Transverse colon (tissue), 4 donors: ENCODE measurements at regions not wholly inside any gene's neighbourhood (a gene's known extent, or its start where the extent isn't known, plus 50 kb on each side); places are given as distances from the start of the nearest gene placed in this dataset.

Experiments used
- DNase-seq: peaks from one replicate; pipeline ENCODE4 v3.0.0-alpha.2; 2019
- H3K27ac ChIP-seq, 4 donors: fragments of 200-600 bp; sonication (generic); 2 replicates each; pipeline ENCODE4 v1.5.1; 2016 to 2018; ENCODE audit warnings: inconsistent platforms in 4 of 4
- H3K27me3 ChIP-seq: fragments of 200-600 bp; sonication (generic); 2 replicates; pipeline ENCODE4 v1.5.1; 2017; ENCODE audit warnings: inconsistent platforms
- H3K36me3 ChIP-seq, 4 donors: fragments of 200-600 bp; sonication (generic); 2 replicates each; pipeline ENCODE4 v1.5.1; 2017 to 2019; ENCODE audit warnings: inconsistent platforms in 4 of 4
- H3K4me1 ChIP-seq, 4 donors: fragments of 200-600 bp; sonication (generic); 2 replicates each; pipeline ENCODE4 v1.5.1; 2017 to 2020; ENCODE audit warnings: inconsistent platforms in 4 of 4
- H3K4me3 ChIP-seq, 4 donors: fragments of 200-600 bp; sonication (generic); 1 replicate in 1 of 4; 2 replicates in 3 of 4; pipeline versions ENCODE4 v1.5.1 to v1.6.1; 2017 to 2019; ENCODE audit warnings: inconsistent platforms in 4 of 4
- H3K9me3 ChIP-seq, 2 donors: fragments of 200-600 bp; sonication (generic); 2 replicates each; pipeline ENCODE4 v1.5.1; 2017 to 2019; ENCODE audit warnings: inconsistent platforms in 2 of 2
- CTCF ChIP-seq, 5 experiments: fragments of 200-600 bp in 3 of 5; fragments of 450-650 bp in 2 of 5; sonication (generic) in 3 of 5; IDR thresholded peaks; 1 replicate in 2 of 5; 2 replicates in 3 of 5; pipeline ENCODE4 v1.5.1; 2016 to 2017; ENCODE audit warnings: antibody characterized with exemption in 5 of 5, inconsistent platforms in 3 of 5, mild to moderate bottlenecking in 2 of 5, moderate library complexity in 1 of 5
- EP300 ChIP-seq: sonication (generic); formaldehyde crosslinking; IDR thresholded peaks from one replicate; pipeline ENCODE4 v1.6.1; 2017; ENCODE audit warnings: antibody characterized with exemption, low read depth
- POLR2A ChIP-seq: fragments of 450-650 bp; IDR thresholded peaks from one replicate; pipeline ENCODE4 v1.6.1; 2016; ENCODE audit warnings: antibody characterized with exemption, mild to moderate bottlenecking, moderate library complexity
- POLR2AphosphoS5 ChIP-seq, 3 donors: sonication (generic); formaldehyde crosslinking; IDR thresholded peaks; one replicate each; pipeline ENCODE4 v1.6.1; 2016; ENCODE audit warnings: antibody characterized with exemption in 3 of 3
- WGBS, 2 donors: methylation state at CpG; one replicate each; pipeline ENCODE4 v1.1.5; 2018; ENCODE audit warnings: low coverage in 1 of 2; 5-methylcytosine and 5-hydroxymethylcytosine counted together
- in situ Hi-C, 4 donors: fragments of 200-750 bp; cut with MboI; loops; one replicate each; pipeline versions ENCODE4 v1.15.0 to v1.15.1; 2017; ENCODE audit warnings: low sequenced_read_pairs in 3 of 4, low pct_ligation_motif_present in 1 of 4, low pct_unique_long_range_greater_than_20kb in 1 of 4
- intact Hi-C: fragments of 100-400 bp; cut with DNase I; formaldehyde crosslinking; loops from one replicate; pipeline ENCODE4 v1.15.1; 2023; ENCODE audit warnings: low total_unique reads

- Histone ChIP-seq H3K4me1 (no peaks in the 10 kb centered on the region), H3K36me3 (no peaks in the 10 kb centered on the region), H3K4me3 (no peak overlapping the region), H3K9me3 (no peaks in the 10 kb centered on the region), H3K27me3 (no peaks in the 10 kb centered on the region), H3K27ac (no peak overlapping the region)
- intact Hi-C loops = no loop called here
- TF ChIP-seq POLR2A (no peak), POLR2AphosphoS5 (IDR thresholded peaks at IDR 0.05) (no peak), CTCF (IDR thresholded peaks at IDR 0.05) (no peak), EP300 (no peak)
- in situ Hi-C loops = no loop called here
- no peak for DNase-seq
- WGBS, 2 donors = 50 to 69% methylated on average over 1 to 2 of the region's 2 CpGs
Observed at GRCh38 chr4:126386512-126386911, 1071.8 kb downstream of the FAT4 start.

GRCh38 chr4:126395664-126396063 is 1080.9 kb downstream of the FAT4 start:
- intact Hi-C loops (no loop called here), in situ Hi-C loops (no loop called here)
- Histone ChIP-seq H3K27me3 (no peaks in the 10 kb centered on the region), H3K4me1 (no peaks in the 10 kb centered on the region), H3K27ac (no peak overlapping the region), H3K9me3 (no peaks in the 10 kb centered on the region), H3K36me3 (no peaks in the 10 kb centered on the region), H3K4me3 (no peak overlapping the region)
- WGBS, 2 donors = 87% methylated on average over 2 of the region's 2 CpGs; no CpG with 5 or more reads in 1 of the 2 donors
- no peak for DNase-seq
- TF ChIP-seq CTCF (IDR thresholded peaks at IDR 0.05) (no peak), POLR2A (no peak), EP300 (no peak), POLR2AphosphoS5 (IDR thresholded peaks at IDR 0.05) (no peak)

GRCh38 chr4:126396121-126396520 is 1081.4 kb downstream of the FAT4 start:
- no peak overlapping the region for H3K4me3 ChIP-seq
- no peaks in the 10 kb centered on the region for H3K9me3 ChIP-seq
- TF ChIP-seq CTCF (IDR thresholded peaks at IDR 0.05) (no peak), EP300 (no peak), POLR2A (no peak), POLR2AphosphoS5 (IDR thresholded peaks at IDR 0.05) (no peak)
- intact Hi-C loops = no loop called here
- H3K27me3 ChIP-seq = no peaks in the 10 kb centered on the region
- H3K4me1 ChIP-seq = no peaks in the 10 kb centered on the region
- DNase-seq = no peak
- no peaks in the 10 kb centered on the region for H3K36me3 ChIP-seq
- 71 to 80% methylated on average over 2 to 3 of the region's 3 CpGs for WGBS, 2 donors
- in situ Hi-C loops = no loop called here
- no peak overlapping the region for H3K27ac ChIP-seq

- Histone ChIP-seq H3K4me3 (no peak overlapping the region), H3K27me3 (no peaks in the 10 kb centered on the region), H3K27ac (no peak overlapping the region), H3K4me1 (no peaks in the 10 kb centered on the region), H3K36me3 (no peaks in the 10 kb centered on the region), H3K9me3 (no peaks in the 10 kb centered on the region)
- TF ChIP-seq CTCF (IDR thresholded peaks at IDR 0.05) (no peak), EP300 (no peak), POLR2AphosphoS5 (IDR thresholded peaks at IDR 0.05) (no peak), POLR2A (no peak)
- no peak for DNase-seq
- intact Hi-C loops (no loop called here), in situ Hi-C loops (no loop called here)
- 83% methylated on average over 1 of the region's 1 CpG; no CpG with 5 or more reads in 1 of the 2 donors for WGBS, 2 donors
Observed at GRCh38 chr4:126396703-126397102, 1081.9 kb downstream of the FAT4 start.
